ENCODE measurements at regions not wholly inside any gene's neighbourhood (a gene's known extent, or its start where the extent isn't known, plus 50 kb on each side); places are given as distances from the start of the nearest gene placed in this dataset.

- 44% methylated on average over 6 of the region's 6 CpGs for WGBS (ENCODE audit: insufficient coverage, insufficient replicate concordance, low lambda C conversion rate, missing lambda C conversion rate)
- H2AFZ ChIP-seq (ENCODE audit: control insufficient read depth, low read depth, low read length), result no peak overlapping the region
- no peak overlapping the region for H3K4me2 ChIP-seq (ENCODE audit: control insufficient read depth, insufficient read depth)
- CTCF ChIA-PET, result interaction anchor here (1.1 kb wide), 1 partner anchor 57 kb away, joined by 3 read pairs; no protein-coding TSS in a partner anchor
- intact Hi-C loops (cut with micrococcal nuclease; ENCODE audit: unreplicated experiment) (no loop called here), in situ Hi-C loops (cut with MboI) (no loop called here)
- ATAC-seq, result no peak; the same call in 2 of the 3 replicates
- no peak overlapping the region for H3K4me3 ChIP-seq
- SMC1A ChIA-PET (ENCODE audit: uncharacterized antibody, unreplicated experiment), result no interaction called here
- H3K27ac ChIP-seq (ENCODE audit: control insufficient read depth, insufficient read depth), result no peak overlapping the region
- POLR2A ChIA-PET, result no interaction called here
- no peak overlapping the region for H3K9ac ChIP-seq (ENCODE audit: control insufficient read depth, insufficient read depth, low read length)
- RAD21 ChIA-PET (ENCODE audit: unreplicated experiment), result no interaction called here
- TF ChIP-seq BRCA1 (IDR thresholded peaks at IDR 0.05; ENCODE audit: low read depth, low read length) (no peak), NFXL1 (IDR thresholded peaks at IDR 0.05; ENCODE audit: borderline replicate concordance) (no peak), NKRF (conservative IDR thresholded peaks at IDR 0.05) (no peak), SMAD1 (IDR thresholded peaks at IDR 0.05; ENCODE audit: low read depth, partially characterized antibody) (no peak), SREBF1 (IDR thresholded peaks at IDR 0.05; ENCODE audit: low read length) (no peak), TCF7 (IDR thresholded peaks at IDR 0.05; ENCODE audit: borderline replicate concordance) (no peak), BHLHE40 (IDR thresholded peaks at IDR 0.05; ENCODE audit: borderline replicate concordance in 1 of 2, low read depth in 2 of 2, low read length in 1 of 2) (no peak), RBBP5 (conservative IDR thresholded peaks at IDR 0.05) (no peak), CBFB (IDR thresholded peaks at IDR 0.05; ENCODE audit: low read depth) (no peak)
- TF ChIP-seq, protein P1, sequence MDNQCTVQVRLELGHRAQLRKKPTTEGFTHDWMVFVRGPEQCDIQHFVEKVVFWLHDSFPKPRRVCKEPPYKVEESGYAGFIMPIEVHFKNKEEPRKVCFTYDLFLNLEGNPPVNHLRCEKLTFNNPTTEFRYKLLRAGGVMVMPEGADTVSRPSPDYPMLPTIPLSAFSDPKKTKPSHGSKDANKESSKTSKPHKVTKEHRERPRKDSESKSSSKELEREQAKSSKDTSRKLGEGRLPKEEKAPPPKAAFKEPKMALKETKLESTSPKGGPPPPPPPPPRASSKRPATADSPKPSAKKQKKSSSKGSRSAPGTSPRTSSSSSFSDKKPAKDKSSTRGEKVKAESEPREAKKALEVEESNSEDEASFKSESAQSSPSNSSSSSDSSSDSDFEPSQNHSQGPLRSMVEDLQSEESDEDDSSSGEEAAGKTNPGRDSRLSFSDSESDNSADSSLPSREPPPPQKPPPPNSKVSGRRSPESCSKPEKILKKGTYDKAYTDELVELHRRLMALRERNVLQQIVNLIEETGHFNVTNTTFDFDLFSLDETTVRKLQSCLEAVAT (IDR thresholded peaks at IDR 0.05), result no peak
- H3K36me3 ChIP-seq (ENCODE audit: control insufficient read depth in 2 of 2, insufficient read depth in 2 of 2, low read length in 1 of 2), result no peaks in the 10 kb centered on the region
- H3K79me2 ChIP-seq (ENCODE audit: control insufficient read depth, insufficient read depth, low read length), result no peaks in the 10 kb centered on the region
- H3K27me3 ChIP-seq (replicated peaks in 1 of 2; ENCODE audit: control insufficient read depth in 2 of 2, insufficient read depth in 2 of 2, low read length in 1 of 2), result no peaks in the 10 kb centered on the region
- no TSS peak for BruUV-seq (replicated peaks)
- no peak for FAIRE-seq
- no peaks in the 10 kb centered on the region for H4K20me1 ChIP-seq (ENCODE audit: control insufficient read depth, insufficient read depth)
- no peak for DNase-seq (ENCODE audit: low read depth, low spot score)
- H3K9me3 ChIP-seq (replicated peaks; ENCODE audit: control insufficient read depth, insufficient read depth, low read length), result no peaks in the 10 kb centered on the region; the same call in 2 of the 3 replicates
- no peaks in the 10 kb centered on the region for H3K4me1 ChIP-seq (ENCODE audit: control insufficient read depth, insufficient read depth, low read length)
Measured at GRCh38 chr7:41060796-41061195, 642.1 kb downstream of the INHBA start.

Measured in GM12878 (cell line).